ENCODE measurements at regions not wholly inside any gene's neighbourhood (a gene's known extent, or its start where the extent isn't known, plus 50 kb on each side); places are given as distances from the start of the nearest gene placed in this dataset.

GRCh38 chr3:139132976-139133375 lies 88.3 kb upstream of the PRR23C start:
- TF ChIP-seq, protein P1, sequence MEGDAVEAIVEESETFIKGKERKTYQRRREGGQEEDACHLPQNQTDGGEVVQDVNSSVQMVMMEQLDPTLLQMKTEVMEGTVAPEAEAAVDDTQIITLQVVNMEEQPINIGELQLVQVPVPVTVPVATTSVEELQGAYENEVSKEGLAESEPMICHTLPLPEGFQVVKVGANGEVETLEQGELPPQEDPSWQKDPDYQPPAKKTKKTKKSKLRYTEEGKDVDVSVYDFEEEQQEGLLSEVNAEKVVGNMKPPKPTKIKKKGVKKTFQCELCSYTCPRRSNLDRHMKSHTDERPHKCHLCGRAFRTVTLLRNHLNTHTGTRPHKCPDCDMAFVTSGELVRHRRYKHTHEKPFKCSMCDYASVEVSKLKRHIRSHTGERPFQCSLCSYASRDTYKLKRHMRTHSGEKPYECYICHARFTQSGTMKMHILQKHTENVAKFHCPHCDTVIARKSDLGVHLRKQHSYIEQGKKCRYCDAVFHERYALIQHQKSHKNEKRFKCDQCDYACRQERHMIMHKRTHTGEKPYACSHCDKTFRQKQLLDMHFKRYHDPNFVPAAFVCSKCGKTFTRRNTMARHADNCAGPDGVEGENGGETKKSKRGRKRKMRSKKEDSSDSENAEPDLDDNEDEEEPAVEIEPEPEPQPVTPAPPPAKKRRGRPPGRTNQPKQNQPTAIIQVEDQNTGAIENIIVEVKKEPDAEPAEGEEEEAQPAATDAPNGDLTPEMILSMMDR (IDR thresholded peaks at IDR 0.05 in 2 of 3, conservative IDR thresholded peaks at IDR 0.05 in 1 of 3; ENCODE audit: control insufficient read depth in 2 of 3, extremely low read depth in 1 of 3, insufficient read depth in 1 of 3, low read depth in 3 of 3, low read length in 3 of 3), result no peak
- TF ChIP-seq EZH2 (IDR thresholded peaks at IDR 0.05; ENCODE audit: borderline replicate concordance, control insufficient read depth, low read depth, low read length), result no peak
- no peak for TF ChIP-seq SUPT20H (IDR thresholded peaks at IDR 0.05; ENCODE audit: borderline replicate concordance, control insufficient read depth, low read depth, low read length)

All from GM12878 (cell line).